ENCODE measurements at regions not wholly inside any gene's neighbourhood (a gene's known extent, or its start where the extent isn't known, plus 50 kb on each side); places are given as distances from the start of the nearest gene placed in this dataset.

- TF ChIP-seq CTCF (IDR thresholded peaks at IDR 0.05) (no peak), ATF3 (CRISPR knock-in tag; conservative IDR thresholded peaks at IDR 0.05) (no peak), GTF2I (CRISPR knock-in tag; conservative IDR thresholded peaks at IDR 0.05) (no peak), FOXJ3 (CRISPR knock-in tag; IDR thresholded peaks at IDR 0.05; ENCODE audit: borderline replicate concordance) (no peak), MAX (CRISPR knock-in tag; IDR thresholded peaks at IDR 0.05) (no peak), ZNF671 (CRISPR knock-in tag; IDR thresholded peaks at IDR 0.05) (no peak), ARID4B (CRISPR knock-in tag; IDR thresholded peaks at IDR 0.05; ENCODE audit: borderline replicate concordance) (no peak), HMGXB4 (CRISPR knock-in tag; IDR thresholded peaks at IDR 0.05) (no peak), NR3C1 (CRISPR knock-in tag; conservative IDR thresholded peaks at IDR 0.05; ENCODE audit: low read depth) (no peak), MLX (CRISPR knock-in tag; IDR thresholded peaks at IDR 0.05) (no peak), ATF2 (CRISPR knock-in tag; IDR thresholded peaks at IDR 0.05; ENCODE audit: borderline replicate concordance, low read depth) (no peak)
Observed at GRCh38 chr7:18317941-18318340, 177.6 kb upstream of the HDAC9 start.
